HEK293 (cell line): ENCODE measurements at regions not wholly inside any gene's neighbourhood (a gene's known extent, or its start where the extent isn't known, plus 50 kb on each side); places are given as distances from the start of the nearest gene placed in this dataset.

Experiments
- CTCF ChIA-PET: fragments of 350-600 bp; formaldehyde crosslinking; extraction: SDS; loops from one replicate; lab custom pipeline; 2021; ENCODE audit warnings: antibody characterized with exemption; lab: Yijun Ruan, JAX
- POLR2A ChIA-PET: fragments of 300-600 bp; formaldehyde crosslinking; extraction: SDS; loops from one replicate; lab custom pipeline; 2020; ENCODE audit warnings: antibody characterized with exemption, inconsistent platforms; lab: Yijun Ruan, JAX
- H3K27ac ChIP-seq: fragments of 200-500 bp; sonication (Bioruptor generic); 2 replicates; pipeline ENCODE4 v1.5.1; 2014; ENCODE audit warnings: low read depth, low read length, control low read depth, inconsistent platforms; ENCODE audit errors: extremely low read depth
- H3K36me3 ChIP-seq, 2 experiments: fragments of 200-500 bp in 1 of 2; sonication (Bioruptor generic) in 1 of 2; 1 replicate in 1 of 2; 2 replicates in 1 of 2; pipeline ENCODE4 v1.5.1; 2014 to 2017; ENCODE audit warnings: inconsistent platforms in 2 of 2, low read length in 2 of 2; ENCODE audit not compliant: control insufficient read depth in 2 of 2, insufficient read depth in 1 of 2
- H3K4me1 ChIP-seq: fragments of 200-500 bp; sonication (Bioruptor generic); 2 replicates; pipeline ENCODE4 v1.5.1; 2014; ENCODE audit warnings: mild to moderate bottlenecking, low read length, inconsistent platforms; ENCODE audit not compliant: control insufficient read depth, insufficient read depth
- H3K4me3 ChIP-seq: 2 replicates; pipeline ENCODE4 v1.5.1; 2011; ENCODE audit warnings: low read depth, mild to moderate bottlenecking, control low read depth, low read length, moderate library complexity
- H3K9me3 ChIP-seq: fragments of 200-500 bp; sonication (Bioruptor generic); 2 replicates; pipeline ENCODE4 v1.5.1; 2014; ENCODE audit warnings: low read depth, low read length, inconsistent platforms; ENCODE audit not compliant: control insufficient read depth, insufficient read depth
- EGR2 ChIP-seq: fragments of 450-650 bp; formaldehyde crosslinking; IDR thresholded peaks from 2 replicates; pipeline ENCODE4 v1.5.1; 2016; ENCODE audit warnings: low read depth, missing biosample characterization, missing genetic modification characterization
- FEZF1 ChIP-seq: fragments of 450-650 bp; formaldehyde crosslinking; IDR thresholded peaks from 2 replicates; pipeline ENCODE4 v1.5.1; 2016; ENCODE audit warnings: missing biosample characterization, missing genetic modification characterization
- HOXA7 ChIP-seq: sonication (generic); formaldehyde crosslinking; IDR thresholded peaks from 2 replicates; pipeline ENCODE4 v1.8.1; 2022; ENCODE audit warnings: missing genetic modification reagents, borderline replicate concordance
- OVOL3 ChIP-seq: fragments of 450-650 bp; formaldehyde crosslinking; IDR thresholded peaks from 2 replicates; pipeline ENCODE4 v1.5.1; 2016; ENCODE audit warnings: missing biosample characterization, missing genetic modification characterization
- RBAK ChIP-seq: fragments of 450-650 bp; formaldehyde crosslinking; IDR thresholded peaks from 2 replicates; pipeline ENCODE4 v1.5.1; 2016; ENCODE audit warnings: missing biosample characterization, missing genetic modification characterization
- SALL2 ChIP-seq: fragments of 450-650 bp; formaldehyde crosslinking; IDR thresholded peaks from 2 replicates; pipeline ENCODE4 v1.5.0; 2017; ENCODE audit warnings: missing biosample characterization, mild to moderate bottlenecking, missing genetic modification characterization, borderline replicate concordance
- ZFHX2 ChIP-seq: fragments of 450-650 bp; formaldehyde crosslinking; conservative IDR thresholded peaks from 2 replicates; pipeline ENCODE4 v1.5.1; 2016; ENCODE audit warnings: missing biosample characterization, missing genetic modification characterization
- ZNF132 ChIP-seq: fragments of 450-650 bp; formaldehyde crosslinking; IDR thresholded peaks from 2 replicates; pipeline ENCODE4 v1.5.1; 2017; ENCODE audit warnings: missing biosample characterization, missing genetic modification characterization, borderline replicate concordance
- ZNF133 ChIP-seq: fragments of 450-650 bp; formaldehyde crosslinking; IDR thresholded peaks from 2 replicates; pipeline ENCODE4 v1.5.1; 2016; ENCODE audit warnings: missing biosample characterization, missing genetic modification characterization
- ZNF138 ChIP-seq: fragments of 450-650 bp; formaldehyde crosslinking; IDR thresholded peaks from 2 replicates; pipeline ENCODE4 v1.5.1; 2016; ENCODE audit warnings: missing biosample characterization, missing genetic modification characterization, borderline replicate concordance
- ZNF140 ChIP-seq: fragments of 450-650 bp; formaldehyde crosslinking; IDR thresholded peaks from 2 replicates; pipeline ENCODE4 v1.5.1; 2016; ENCODE audit warnings: missing biosample characterization, missing genetic modification characterization
- ZNF302 ChIP-seq: fragments of 450-650 bp; formaldehyde crosslinking; IDR thresholded peaks from 2 replicates; pipeline ENCODE4 v1.5.1; 2016; ENCODE audit warnings: missing biosample characterization, missing genetic modification characterization, low read depth
- ZNF416 ChIP-seq: fragments of 450-650 bp; formaldehyde crosslinking; IDR thresholded peaks from 2 replicates; pipeline ENCODE4 v1.5.1; 2016; ENCODE audit warnings: missing biosample characterization, missing genetic modification characterization
- ZNF510 ChIP-seq: fragments of 450-650 bp; formaldehyde crosslinking; IDR thresholded peaks from 2 replicates; pipeline ENCODE4 v1.5.1; 2018; ENCODE audit warnings: mild to moderate bottlenecking, missing genetic modification characterization, missing biosample characterization; ENCODE audit not compliant: insufficient replicate concordance
- ZNF585B ChIP-seq: fragments of 450-650 bp; formaldehyde crosslinking; IDR thresholded peaks from 2 replicates; pipeline ENCODE4 v1.5.1; 2016; ENCODE audit warnings: missing biosample characterization, missing genetic modification characterization
- ZNF596 ChIP-seq: fragments of 450-650 bp; IDR thresholded peaks from 2 replicates; pipeline ENCODE4 v1.5.0; 2018; ENCODE audit warnings: missing biosample characterization, mild to moderate bottlenecking, missing genetic modification characterization, moderate library complexity
- ZNF670 ChIP-seq: fragments of 450-650 bp; formaldehyde crosslinking; IDR thresholded peaks from 2 replicates; pipeline ENCODE4 v1.5.1; 2016; ENCODE audit warnings: missing biosample characterization, missing genetic modification characterization, low read depth
- ZNF692 ChIP-seq: fragments of 450-650 bp; formaldehyde crosslinking; IDR thresholded peaks from 2 replicates; pipeline ENCODE4 v1.5.1; 2016; ENCODE audit warnings: missing biosample characterization, missing genetic modification characterization
- ZNF707 ChIP-seq: fragments of 450-650 bp; formaldehyde crosslinking; IDR thresholded peaks from 2 replicates; pipeline ENCODE4 v1.5.1; 2016; ENCODE audit warnings: missing biosample characterization, missing genetic modification characterization
- ZNF792 ChIP-seq: fragments of 450-650 bp; formaldehyde crosslinking; IDR thresholded peaks from 2 replicates; pipeline ENCODE4 v1.5.1; 2016; ENCODE audit warnings: missing biosample characterization, missing genetic modification characterization
- TF ChIP-seq, protein P1 (sequence below): fragments of 450-650 bp; formaldehyde crosslinking; IDR thresholded peaks from 2 replicates; pipeline ENCODE4 v1.5.1; 2016; ENCODE audit warnings: missing biosample characterization, missing genetic modification characterization
- TF ChIP-seq, protein P2 (sequence below): fragments of 450-650 bp; formaldehyde crosslinking; IDR thresholded peaks from 2 replicates; pipeline ENCODE4 v1.5.1; 2016; ENCODE audit warnings: missing biosample characterization, missing genetic modification characterization
- TF ChIP-seq, protein P3 (sequence below): fragments of 450-650 bp; formaldehyde crosslinking; conservative IDR thresholded peaks from 2 replicates; pipeline ENCODE4 v1.5.1; 2016; ENCODE audit warnings: low read depth, missing biosample characterization, missing genetic modification characterization
- TF ChIP-seq, protein P4 (sequence below): fragments of 450-650 bp; formaldehyde crosslinking; IDR thresholded peaks from 2 replicates; pipeline ENCODE4 v1.5.1; 2017; ENCODE audit warnings: missing biosample characterization, missing genetic modification characterization

- CTCF ChIA-PET: no interaction called here
- H3K27ac ChIP-seq: no peak overlapping the region
Measured at GRCh38 chr16:66154801-66155200, 211.7 kb upstream of the CDH5 start.

GRCh38 chr16:66152823-66153393 lies 213.6 kb upstream of the CDH5 start:
- ChIA-PET POLR2A (no interaction called here), CTCF (interaction anchor here (0.7 kb wide), 1 partner anchor 100 kb away, joined by 3 read pairs; no protein-coding TSS in a partner anchor)
- no peak overlapping the region for H3K27ac ChIP-seq

More at GRCh38 chr16:66154801-66155200, 211.7 kb upstream of the CDH5 start:
- no peaks in the 10 kb centered on the region for H3K36me3 ChIP-seq
- no peaks in the 10 kb centered on the region for H3K9me3 ChIP-seq
- POLR2A ChIA-PET: no interaction called here
- no peaks in the 10 kb centered on the region for H3K4me1 ChIP-seq
- H3K4me3 ChIP-seq: no peak overlapping the region
- TF ChIP-seq ZNF302 (tag by site-specific recombination): no peak
- no peak for TF ChIP-seq ZNF792 (tag by site-specific recombination)
- TF ChIP-seq RBAK (tag by site-specific recombination): no peak
- TF ChIP-seq ZNF416: no peak
- no peak for TF ChIP-seq ZNF707 (tag by site-specific recombination)
- TF ChIP-seq, all 188 proteins: peak for 0

More at GRCh38 chr16:66152823-66153393, 213.6 kb upstream of the CDH5 start:
- TF ChIP-seq EGR2 (tag by site-specific recombination) (no peak), ZNF132 (tag by site-specific recombination) (no peak), HOXA7 (CRISPR knock-in tag) (no peak), ZNF692 (tag by site-specific recombination) (no peak), ZNF596 (tag by site-specific recombination) (no peak), FEZF1 (tag by site-specific recombination) (no peak), ZNF670 (tag by site-specific recombination) (no peak), ZNF133 (tag by site-specific recombination) (no peak), OVOL3 (no peak), ZNF510 (no peak), ZFHX2 (no peak), ZNF585B (tag by site-specific recombination) (no peak), ZNF140 (tag by site-specific recombination) (no peak), SALL2 (tag by site-specific recombination) (no peak), ZNF302 (tag by site-specific recombination) (no peak), ZNF138 (tag by site-specific recombination) (no peak)
- TF ChIP-seq, protein P1, sequence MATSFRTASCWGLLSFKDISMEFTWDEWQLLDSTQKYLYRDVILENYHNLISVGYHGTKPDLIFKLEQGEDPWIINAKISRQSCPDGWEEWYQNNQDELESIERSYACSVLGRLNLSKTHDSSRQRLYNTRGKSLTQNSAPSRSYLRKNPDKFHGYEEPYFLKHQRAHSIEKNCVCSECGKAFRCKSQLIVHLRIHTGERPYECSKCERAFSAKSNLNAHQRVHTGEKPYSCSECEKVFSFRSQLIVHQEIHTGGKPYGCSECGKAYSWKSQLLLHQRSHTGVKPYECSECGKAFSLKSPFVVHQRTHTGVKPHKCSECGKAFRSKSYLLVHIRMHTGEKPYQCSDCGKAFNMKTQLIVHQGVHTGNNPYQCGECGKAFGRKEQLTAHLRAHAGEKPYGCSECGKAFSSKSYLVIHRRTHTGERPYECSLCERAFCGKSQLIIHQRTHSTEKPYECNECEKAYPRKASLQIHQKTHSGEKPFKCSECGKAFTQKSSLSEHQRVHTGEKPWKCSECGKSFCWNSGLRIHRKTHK (tag by site-specific recombination): no peak
- TF ChIP-seq, protein P2, sequence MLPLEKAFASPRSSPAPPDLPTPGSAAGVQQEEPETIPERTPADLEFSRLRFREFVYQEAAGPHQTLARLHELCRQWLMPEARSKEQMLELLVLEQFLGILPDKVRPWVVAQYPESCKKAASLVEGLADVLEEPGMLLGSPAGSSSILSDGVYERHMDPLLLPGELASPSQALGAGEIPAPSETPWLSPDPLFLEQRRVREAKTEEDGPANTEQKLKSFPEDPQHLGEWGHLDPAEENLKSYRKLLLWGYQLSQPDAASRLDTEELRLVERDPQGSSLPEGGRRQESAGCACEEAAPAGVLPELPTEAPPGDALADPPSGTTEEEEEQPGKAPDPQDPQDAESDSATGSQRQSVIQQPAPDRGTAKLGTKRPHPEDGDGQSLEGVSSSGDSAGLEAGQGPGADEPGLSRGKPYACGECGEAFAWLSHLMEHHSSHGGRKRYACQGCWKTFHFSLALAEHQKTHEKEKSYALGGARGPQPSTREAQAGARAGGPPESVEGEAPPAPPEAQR: no peak
- TF ChIP-seq, protein P3, sequence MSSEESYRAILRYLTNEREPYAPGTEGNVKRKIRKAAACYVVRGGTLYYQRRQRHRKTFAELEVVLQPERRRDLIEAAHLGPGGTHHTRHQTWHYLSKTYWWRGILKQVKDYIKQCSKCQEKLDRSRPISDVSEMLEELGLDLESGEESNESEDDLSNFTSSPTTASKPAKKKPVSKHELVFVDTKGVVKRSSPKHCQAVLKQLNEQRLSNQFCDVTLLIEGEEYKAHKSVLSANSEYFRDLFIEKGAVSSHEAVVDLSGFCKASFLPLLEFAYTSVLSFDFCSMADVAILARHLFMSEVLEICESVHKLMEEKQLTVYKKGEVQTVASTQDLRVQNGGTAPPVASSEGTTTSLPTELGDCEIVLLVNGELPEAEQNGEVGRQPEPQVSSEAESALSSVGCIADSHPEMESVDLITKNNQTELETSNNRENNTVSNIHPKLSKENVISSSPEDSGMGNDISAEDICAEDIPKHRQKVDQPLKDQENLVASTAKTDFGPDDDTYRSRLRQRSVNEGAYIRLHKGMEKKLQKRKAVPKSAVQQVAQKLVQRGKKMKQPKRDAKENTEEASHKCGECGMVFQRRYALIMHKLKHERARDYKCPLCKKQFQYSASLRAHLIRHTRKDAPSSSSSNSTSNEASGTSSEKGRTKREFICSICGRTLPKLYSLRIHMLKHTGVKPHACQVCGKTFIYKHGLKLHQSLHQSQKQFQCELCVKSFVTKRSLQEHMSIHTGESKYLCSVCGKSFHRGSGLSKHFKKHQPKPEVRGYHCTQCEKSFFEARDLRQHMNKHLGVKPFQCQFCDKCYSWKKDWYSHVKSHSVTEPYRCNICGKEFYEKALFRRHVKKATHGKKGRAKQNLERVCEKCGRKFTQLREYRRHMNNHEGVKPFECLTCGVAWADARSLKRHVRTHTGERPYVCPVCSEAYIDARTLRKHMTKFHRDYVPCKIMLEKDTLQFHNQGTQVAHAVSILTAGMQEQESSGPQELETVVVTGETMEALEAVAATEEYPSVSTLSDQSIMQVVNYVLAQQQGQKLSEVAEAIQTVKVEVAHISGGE (tag by site-specific recombination): no peak
- TF ChIP-seq, protein P4, sequence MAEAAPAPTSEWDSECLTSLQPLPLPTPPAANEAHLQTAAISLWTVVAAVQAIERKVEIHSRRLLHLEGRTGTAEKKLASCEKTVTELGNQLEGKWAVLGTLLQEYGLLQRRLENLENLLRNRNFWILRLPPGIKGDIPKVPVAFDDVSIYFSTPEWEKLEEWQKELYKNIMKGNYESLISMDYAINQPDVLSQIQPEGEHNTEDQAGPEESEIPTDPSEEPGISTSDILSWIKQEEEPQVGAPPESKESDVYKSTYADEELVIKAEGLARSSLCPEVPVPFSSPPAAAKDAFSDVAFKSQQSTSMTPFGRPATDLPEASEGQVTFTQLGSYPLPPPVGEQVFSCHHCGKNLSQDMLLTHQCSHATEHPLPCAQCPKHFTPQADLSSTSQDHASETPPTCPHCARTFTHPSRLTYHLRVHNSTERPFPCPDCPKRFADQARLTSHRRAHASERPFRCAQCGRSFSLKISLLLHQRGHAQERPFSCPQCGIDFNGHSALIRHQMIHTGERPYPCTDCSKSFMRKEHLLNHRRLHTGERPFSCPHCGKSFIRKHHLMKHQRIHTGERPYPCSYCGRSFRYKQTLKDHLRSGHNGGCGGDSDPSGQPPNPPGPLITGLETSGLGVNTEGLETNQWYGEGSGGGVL (tag by site-specific recombination): no peak
- no peaks in the 10 kb centered on the region for H3K4me1 ChIP-seq
- H3K36me3 ChIP-seq: no peaks in the 10 kb centered on the region
- H3K9me3 ChIP-seq: no peaks in the 10 kb centered on the region
- no peak overlapping the region for H3K4me3 ChIP-seq
